ENCODE measurements at regions not wholly inside any gene's neighbourhood (a gene's known extent, or its start where the extent isn't known, plus 50 kb on each side); places are given as distances from the start of the nearest gene placed in this dataset.

- TF ChIP-seq CTCF (IDR thresholded peaks at IDR 0.05; ENCODE audit: low read length) (no peak), EZH2 (IDR thresholded peaks at IDR 0.05; ENCODE audit: borderline replicate concordance, low read length) (no peak)
- H3K4me2 ChIP-seq (ENCODE audit: low read length): no peak overlapping the region
- H2AFZ ChIP-seq (ENCODE audit: low read length): no peak overlapping the region
Observed at GRCh38 chr1:213371847-213372619, 321.0 kb downstream of the RPS6KC1 start.

DNA sequence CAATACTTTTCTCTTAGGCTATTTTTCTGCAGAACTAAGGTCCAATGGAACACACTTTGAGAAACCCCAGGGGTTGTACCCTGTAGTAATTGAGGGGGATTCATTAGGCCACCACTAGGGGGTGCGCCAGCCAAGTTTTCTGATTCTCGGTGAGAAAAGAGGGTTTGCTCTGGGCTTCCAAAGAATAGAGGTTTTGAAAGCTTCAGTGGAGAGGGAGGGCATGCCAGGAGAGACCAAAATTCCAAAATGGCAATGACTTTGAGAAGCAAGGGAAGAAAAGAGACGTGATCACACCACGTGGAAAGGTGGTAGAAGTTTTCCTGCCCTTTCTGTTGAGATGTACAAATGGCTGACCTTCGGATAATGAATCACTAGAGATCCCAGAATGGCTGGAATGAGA is 323.3 kb downstream of the RPS6KC1 start:
- Histone ChIP-seq H3K9me3 (ENCODE audit: low read length) (no peaks in the 10 kb centered on the region), H3K27me3 (ENCODE audit: insufficient read depth, low read length) (no peaks in the 10 kb centered on the region), H3K36me3 (ENCODE audit: insufficient read depth, low read length) (no peaks in the 10 kb centered on the region), H3K9ac (ENCODE audit: low read length) (no peak overlapping the region), H2AFZ (ENCODE audit: low read length) (no peak overlapping the region), H3K4me3 (ENCODE audit: low read depth, low read length, poor library complexity, severe bottlenecking) (no peak overlapping the region), H3K9me2 (ENCODE audit: low read depth, low read length) (no peaks in the 10 kb centered on the region), H3F3A (ENCODE audit: insufficient read depth, low read length) (no peaks in the 10 kb centered on the region), H3K27ac (ENCODE audit: low read depth, low read length, poor library complexity, severe bottlenecking) (no peak overlapping the region), H4K20me1 (ENCODE audit: insufficient read depth, low read length) (no peaks in the 10 kb centered on the region), H3K4me1 (ENCODE audit: insufficient read depth, low read length, severe bottlenecking) (no peaks in the 10 kb centered on the region), H3K4me2 (ENCODE audit: low read length) (no peak overlapping the region), H3K79me2 (ENCODE audit: insufficient read depth, low read length) (no peaks in the 10 kb centered on the region)
- no peak for TF ChIP-seq EZH2 (IDR thresholded peaks at IDR 0.05; ENCODE audit: borderline replicate concordance, low read length)
- peak; percentile 95 for TF ChIP-seq CTCF (IDR thresholded peaks at IDR 0.05; ENCODE audit: low read length)

More at GRCh38 chr1:213371847-213372619, 321.0 kb downstream of the RPS6KC1 start:
- Histone ChIP-seq H4K20me1 (ENCODE audit: insufficient read depth, low read length) (no peaks in the 10 kb centered on the region), H3K4me1 (ENCODE audit: insufficient read depth, low read length, severe bottlenecking) (no peaks in the 10 kb centered on the region), H3K9ac (ENCODE audit: low read length) (no peak overlapping the region), H3K79me2 (ENCODE audit: insufficient read depth, low read length) (no peaks in the 10 kb centered on the region), H3F3A (ENCODE audit: insufficient read depth, low read length) (no peaks in the 10 kb centered on the region), H3K36me3 (ENCODE audit: insufficient read depth, low read length) (no peaks in the 10 kb centered on the region), H3K4me3 (ENCODE audit: low read depth, low read length, poor library complexity, severe bottlenecking) (no peak overlapping the region), H3K9me2 (ENCODE audit: low read depth, low read length) (no peaks in the 10 kb centered on the region), H3K9me3 (ENCODE audit: low read length) (no peaks in the 10 kb centered on the region), H3K27me3 (ENCODE audit: insufficient read depth, low read length) (no peaks in the 10 kb centered on the region), H3K27ac (ENCODE audit: low read depth, low read length, poor library complexity, severe bottlenecking) (no peak overlapping the region)

DNA sequence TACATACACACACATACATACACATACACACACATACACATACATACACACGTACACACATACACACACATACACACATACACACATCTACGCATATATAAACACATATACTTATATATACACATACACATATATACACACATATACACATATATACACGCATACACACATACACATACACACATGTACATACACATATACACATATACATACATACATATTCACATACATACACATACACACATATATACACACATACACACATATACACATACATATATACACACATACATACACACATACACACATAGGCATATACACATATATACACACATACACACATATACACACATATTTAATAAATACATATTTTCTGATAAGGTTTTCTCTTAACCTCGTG is 324.0 kb downstream of the RPS6KC1 start:
- Histone ChIP-seq H3K9ac (ENCODE audit: low read length) (no peak overlapping the region), H4K20me1 (ENCODE audit: insufficient read depth, low read length) (no peaks in the 10 kb centered on the region), H2AFZ (ENCODE audit: low read length) (no peak overlapping the region), H3K36me3 (ENCODE audit: insufficient read depth, low read length) (no peaks in the 10 kb centered on the region), H3F3A (ENCODE audit: insufficient read depth, low read length) (no peaks in the 10 kb centered on the region), H3K4me1 (ENCODE audit: insufficient read depth, low read length, severe bottlenecking) (no peaks in the 10 kb centered on the region), H3K9me3 (ENCODE audit: low read length) (no peaks in the 10 kb centered on the region), H3K27me3 (ENCODE audit: insufficient read depth, low read length) (no peaks in the 10 kb centered on the region), H3K27ac (ENCODE audit: low read depth, low read length, poor library complexity, severe bottlenecking) (no peak overlapping the region), H3K4me3 (ENCODE audit: low read depth, low read length, poor library complexity, severe bottlenecking) (no peak overlapping the region), H3K79me2 (ENCODE audit: insufficient read depth, low read length) (no peaks in the 10 kb centered on the region), H3K9me2 (ENCODE audit: low read depth, low read length) (no peaks in the 10 kb centered on the region), H3K4me2 (ENCODE audit: low read length) (no peak overlapping the region)
- TF ChIP-seq CTCF (IDR thresholded peaks at IDR 0.05; ENCODE audit: low read length) (no peak), EZH2 (IDR thresholded peaks at IDR 0.05; ENCODE audit: borderline replicate concordance, low read length) (no peak)

Measured in OCI-LY1 (cell line).